ENCODE measurements at regions not wholly inside any gene's neighbourhood (a gene's known extent, or its start where the extent isn't known, plus 50 kb on each side); places are given as distances from the start of the nearest gene placed in this dataset.

- FAIRE-seq, result no peak
- peaks cover 5% of the 10 kb centered on the region for H3K9me3 Mint-ChIP-seq (ENCODE audit: unreplicated experiment)
- H3K9me3 ChIP-seq (ENCODE audit: insufficient read depth, low read depth, low read length), result no peaks in the 10 kb centered on the region
- no peaks in the 10 kb centered on the region for H3K27me3 ChIP-seq (ENCODE audit: insufficient read depth, low read length)
- TF ChIP-seq CTCF (IDR thresholded peaks at IDR 0.05; ENCODE audit: insufficient read depth, low read depth, low read length) (no peak), EZH2 (IDR thresholded peaks at IDR 0.05; ENCODE audit: insufficient read depth, low read length) (no peak)
- H3K4me3 Mint-ChIP-seq (ENCODE audit: unreplicated experiment), result no peak overlapping the region
- H3K27me3 Mint-ChIP-seq (ENCODE audit: low read depth, unreplicated experiment), result peaks cover 9% of the 10 kb centered on the region
- no peak overlapping the region for H3K9ac ChIP-seq (ENCODE audit: low read length)
- no peak overlapping the region for H2AFZ ChIP-seq (ENCODE audit: low read depth, low read length)
- no peaks in the 10 kb centered on the region for H3K36me3 ChIP-seq (ENCODE audit: insufficient read depth, low read length)
- DNase-seq (ENCODE audit: low read depth), result no peak
- H3K4me1 Mint-ChIP-seq (ENCODE audit: low read depth, unreplicated experiment), result no peaks in the 10 kb centered on the region
- no peak overlapping the region for H3K4me2 ChIP-seq (ENCODE audit: low read length)
- no peaks in the 10 kb centered on the region for H4K20me1 ChIP-seq (ENCODE audit: insufficient read depth, low read length)
- no peak overlapping the region for H3K27ac ChIP-seq (ENCODE audit: low read depth, low read length)
- no peaks in the 10 kb centered on the region for H3K36me3 Mint-ChIP-seq (ENCODE audit: low read depth, unreplicated experiment)
- no peaks in the 10 kb centered on the region for H3K4me1 ChIP-seq (ENCODE audit: insufficient read depth, low read length)
- H3K4me3 ChIP-seq (ENCODE audit: insufficient read depth, low read depth, low read length), result no peak overlapping the region
- H3K27ac Mint-ChIP-seq (ENCODE audit: unreplicated experiment), result no peak overlapping the region
- H3K79me2 ChIP-seq (ENCODE audit: insufficient read depth, low read length), result no peaks in the 10 kb centered on the region
Observed at GRCh38 chr4:146113171-146113570, 62.3 kb upstream of the LSM6 start.

GRCh38 chr4:146112389-146112788, 63.1 kb upstream of the LSM6 start:
- no peaks in the 10 kb centered on the region for H3K4me1 ChIP-seq (ENCODE audit: insufficient read depth, low read length)
- no peaks in the 10 kb centered on the region for H4K20me1 ChIP-seq (ENCODE audit: insufficient read depth, low read length)
- H2AFZ ChIP-seq (ENCODE audit: low read depth, low read length), result no peak overlapping the region
- no peak overlapping the region for H3K27ac ChIP-seq (ENCODE audit: low read depth, low read length)
- H3K9ac ChIP-seq (ENCODE audit: low read length), result no peak overlapping the region
- no peak overlapping the region for H3K4me3 Mint-ChIP-seq (ENCODE audit: unreplicated experiment)
- peaks cover 9% of the 10 kb centered on the region for H3K27me3 Mint-ChIP-seq (ENCODE audit: low read depth, unreplicated experiment)
- H3K27me3 ChIP-seq (ENCODE audit: insufficient read depth, low read length), result no peaks in the 10 kb centered on the region
- H3K4me3 ChIP-seq (ENCODE audit: insufficient read depth, low read depth, low read length), result no peak overlapping the region
- no peak for TF ChIP-seq CTCF (IDR thresholded peaks at IDR 0.05; ENCODE audit: insufficient read depth, low read depth, low read length)
- H3K36me3 Mint-ChIP-seq (ENCODE audit: low read depth, unreplicated experiment), result no peaks in the 10 kb centered on the region
- no peaks in the 10 kb centered on the region for H3K79me2 ChIP-seq (ENCODE audit: insufficient read depth, low read length)
- H3K9me3 ChIP-seq (ENCODE audit: insufficient read depth, low read depth, low read length), result no peaks in the 10 kb centered on the region
- FAIRE-seq (no peak), DNase-seq (ENCODE audit: low read depth) (no peak)
- H3K36me3 ChIP-seq (ENCODE audit: insufficient read depth, low read length), result no peaks in the 10 kb centered on the region
- no peak overlapping the region for H3K4me2 ChIP-seq (ENCODE audit: low read length)
- H3K27ac Mint-ChIP-seq (ENCODE audit: unreplicated experiment), result no peak overlapping the region
- H3K4me1 Mint-ChIP-seq (ENCODE audit: low read depth, unreplicated experiment), result no peaks in the 10 kb centered on the region
- peaks cover 3% of the 10 kb centered on the region for H3K9me3 Mint-ChIP-seq (ENCODE audit: unreplicated experiment)

GRCh38 chr4:146110871-146111485, 64.5 kb upstream of the LSM6 start:
- TF ChIP-seq CTCF (IDR thresholded peaks at IDR 0.05; ENCODE audit: insufficient read depth, low read depth, low read length), result no peak
- TF ChIP-seq EZH2 (IDR thresholded peaks at IDR 0.05; ENCODE audit: insufficient read depth, low read length), result no peak
- no peak overlapping the region for H3K27ac ChIP-seq (ENCODE audit: low read depth, low read length)
- H3K4me3 Mint-ChIP-seq (ENCODE audit: unreplicated experiment), result no peak overlapping the region
- FAIRE-seq (no peak), DNase-seq (ENCODE audit: low read depth) (no peak)
- peaks cover 9% of the 10 kb centered on the region for H3K27me3 Mint-ChIP-seq (ENCODE audit: low read depth, unreplicated experiment)
- no peak overlapping the region for H3K4me2 ChIP-seq (ENCODE audit: low read length)
- H3K9me3 Mint-ChIP-seq (ENCODE audit: unreplicated experiment), result no peaks in the 10 kb centered on the region
- H3K4me3 ChIP-seq (ENCODE audit: insufficient read depth, low read depth, low read length), result no peak overlapping the region
- H3K27me3 ChIP-seq (ENCODE audit: insufficient read depth, low read length), result no peaks in the 10 kb centered on the region
- H3K36me3 ChIP-seq (ENCODE audit: insufficient read depth, low read length), result no peaks in the 10 kb centered on the region
- H3K36me3 Mint-ChIP-seq (ENCODE audit: low read depth, unreplicated experiment), result no peaks in the 10 kb centered on the region
- H2AFZ ChIP-seq (ENCODE audit: low read depth, low read length), result no peak overlapping the region
- H3K4me1 ChIP-seq (ENCODE audit: insufficient read depth, low read length), result no peaks in the 10 kb centered on the region
- no peaks in the 10 kb centered on the region for H3K79me2 ChIP-seq (ENCODE audit: insufficient read depth, low read length)
- H3K4me1 Mint-ChIP-seq (ENCODE audit: low read depth, unreplicated experiment), result no peaks in the 10 kb centered on the region
- H3K9me3 ChIP-seq (ENCODE audit: insufficient read depth, low read depth, low read length), result no peaks in the 10 kb centered on the region
- H4K20me1 ChIP-seq (ENCODE audit: insufficient read depth, low read length), result no peaks in the 10 kb centered on the region
- H3K27ac Mint-ChIP-seq (ENCODE audit: unreplicated experiment), result no peak overlapping the region
- no peak overlapping the region for H3K9ac ChIP-seq (ENCODE audit: low read length)
